SK-N-SH (cell line): ENCODE measurements at regions not wholly inside any gene's neighbourhood (a gene's known extent, or its start where the extent isn't known, plus 50 kb on each side); places are given as distances from the start of the nearest gene placed in this dataset.

Experiments used
- CTCF ChIA-PET: fragments of 300-600, 350-600 bp; formaldehyde crosslinking; extraction: SDS; loops from one replicate; lab custom pipeline; 2021; lab: Yijun Ruan, JAX
- POLR2A ChIA-PET: fragments of 350-600 bp; sonication (Branson Sonifier 250); formaldehyde crosslinking; extraction: SDS; loops from one replicate; lab custom pipeline; 2020; ENCODE audit warnings: antibody characterized with exemption, inconsistent platforms; lab: Yijun Ruan, JAX
- DNase-seq: peaks from one replicate; pipeline ENCODE4 v3.0.0; 2012
- H2AFZ ChIP-seq: fragments of 200-600 bp; sonication (generic); 2 replicates; pipeline ENCODE4 v1.8.1; 2016; ENCODE audit warnings: antibody characterized with exemption, mild to moderate bottlenecking, low read depth
- H3F3A ChIP-seq: fragments of 200-600 bp; sonication (generic); replicated peaks from 2 replicates; pipeline ENCODE3; 2016; ENCODE audit warnings: antibody characterized with exemption, mild to moderate bottlenecking; ENCODE audit not compliant: insufficient read depth
- H3K27ac ChIP-seq, 2 experiments: fragments of 200-500 bp in 1 of 2; fragments of 200-600 bp in 1 of 2; sonication (Bioruptor generic) in 1 of 2; sonication (generic), shearing (Covaris generic) in 1 of 2; 2 replicates each; pipeline versions ENCODE4 v1.5.1 to v1.6.1; 2014 to 2016; ENCODE audit warnings: low read depth in 2 of 2, inconsistent platforms in 1 of 2, low read length in 1 of 2, mild to moderate bottlenecking in 1 of 2, mixed read lengths in 1 of 2
- H3K27me3 ChIP-seq: fragments of 200-600 bp; sonication (generic), shearing (Covaris generic); 2 replicates; pipeline ENCODE4 v1.6.1; 2016; ENCODE audit warnings: mixed run types; ENCODE audit not compliant: insufficient read depth
- H3K36me3 ChIP-seq, 2 experiments: fragments of 200-500 bp in 1 of 2; fragments of 200-600 bp in 1 of 2; sonication (Bioruptor generic) in 1 of 2; sonication (generic) in 1 of 2; replicated peaks in 1 of 2; 2 replicates each; pipeline versions ENCODE3 to v1.5.1; 2014 to 2016; ENCODE audit warnings: low read length in 1 of 2, mild to moderate bottlenecking in 1 of 2; ENCODE audit not compliant: insufficient read depth in 2 of 2, control insufficient read depth in 1 of 2
- H3K4me1 ChIP-seq, 2 experiments: fragments of 200-500 bp in 1 of 2; fragments of 200-600 bp in 1 of 2; sonication (Bioruptor generic) in 1 of 2; sonication (generic), shearing (Covaris generic) in 1 of 2; 2 replicates each; pipeline versions ENCODE4 v1.5.1 to v1.6.1; 2014 to 2016; ENCODE audit warnings: low read depth in 1 of 2, low read length in 1 of 2, mixed run types in 1 of 2; ENCODE audit not compliant: insufficient read depth in 2 of 2, control insufficient read depth in 1 of 2
- H3K4me2 ChIP-seq: fragments of 200-600 bp; sonication (generic), shearing (Covaris generic); 2 replicates; pipeline ENCODE4 v1.6.1; 2017; ENCODE audit warnings: mixed run types
- H3K4me3 ChIP-seq, 2 experiments: fragments of 200-500 bp in 1 of 2; fragments of 200-600 bp in 1 of 2; sonication (Bioruptor generic) in 1 of 2; sonication (generic), shearing (Covaris generic) in 1 of 2; 2 replicates each; pipeline versions ENCODE4 v1.5.1 to v1.8.1; 2014 to 2016; ENCODE audit warnings: low read depth in 2 of 2, inconsistent platforms in 1 of 2, low read length in 1 of 2, mild to moderate bottlenecking in 1 of 2, mixed read lengths in 1 of 2, moderate library complexity in 1 of 2
- H3K79me2 ChIP-seq: fragments of 200-600 bp; sonication (generic); 2 replicates; pipeline ENCODE4 v1.8.1; 2017; ENCODE audit warnings: mild to moderate bottlenecking; ENCODE audit not compliant: insufficient read depth
- H3K9ac ChIP-seq: fragments of 200-600 bp; sonication (generic); 2 replicates; pipeline ENCODE4 v1.6.1; 2017; ENCODE audit warnings: mixed run types
- H3K9me2 ChIP-seq: fragments of 200-600 bp; sonication (generic); 2 replicates; pipeline ENCODE4 v1.6.1; 2017; ENCODE audit warnings: mixed run types
- H3K9me3 ChIP-seq: fragments of 200-600 bp; sonication (generic); 2 replicates; pipeline ENCODE4 v1.6.1; 2017; ENCODE audit warnings: mixed run types, mild to moderate bottlenecking, moderate library complexity
- H4K20me1 ChIP-seq: fragments of 200-600 bp; sonication (generic); 2 replicates; pipeline ENCODE4 v1.6.1; 2017; ENCODE audit warnings: mild to moderate bottlenecking, mixed run types; ENCODE audit not compliant: insufficient read depth
- ELF1 ChIP-seq: IDR thresholded peaks from 2 replicates; pipeline ENCODE4 v1.4.0; 2012
- FOSL2 ChIP-seq: IDR thresholded peaks from 2 replicates; pipeline ENCODE4 v1.4.0; 2012; ENCODE audit warnings: low read depth, mild to moderate bottlenecking, moderate library complexity, borderline replicate concordance
- FOXJ3 ChIP-seq: sonication (generic); formaldehyde crosslinking; IDR thresholded peaks from 2 replicates; pipeline ENCODE4 v1.5.1; 2020; ENCODE audit warnings: mild to moderate bottlenecking, missing genetic modification reagents
- GATA2 ChIP-seq: sonication (generic); formaldehyde crosslinking; IDR thresholded peaks from 2 replicates; pipeline ENCODE4 v1.5.0; 2020; ENCODE audit warnings: mild to moderate bottlenecking, missing genetic modification reagents
- JUND ChIP-seq: IDR thresholded peaks from 2 replicates; pipeline ENCODE4 v1.4.0; 2012
- MEF2A ChIP-seq: IDR thresholded peaks from 2 replicates; pipeline ENCODE4 v1.4.0; 2012; ENCODE audit warnings: low read depth, borderline replicate concordance
- MXI1 ChIP-seq: IDR thresholded peaks from 2 replicates; pipeline ENCODE4 v1.6.1; 2012; ENCODE audit warnings: mild to moderate bottlenecking, low read depth, low read length, improper control_type of control experiment
- NFIC ChIP-seq: IDR thresholded peaks from 2 replicates; pipeline ENCODE4 v1.4.0; 2012; ENCODE audit warnings: borderline replicate concordance
- NRF1 ChIP-seq: IDR thresholded peaks from 2 replicates; pipeline ENCODE4 v1.6.1; 2012; ENCODE audit warnings: low read depth, mild to moderate bottlenecking, low read length
- RCOR1 ChIP-seq: fragments of 150-350 bp; IDR thresholded peaks from 2 replicates; pipeline ENCODE4 v1.6.1; 2017; ENCODE audit warnings: antibody characterized with exemption, low read length
- RFX5 ChIP-seq: IDR thresholded peaks from 2 replicates; pipeline ENCODE4 v1.6.1; 2012; ENCODE audit warnings: mild to moderate bottlenecking, improper control_type of control experiment, low read length
- RXRA ChIP-seq: IDR thresholded peaks from 2 replicates; pipeline ENCODE4 v1.4.0; 2012; ENCODE audit warnings: low read depth, mild to moderate bottlenecking, borderline replicate concordance
- SIN3A ChIP-seq: IDR thresholded peaks from 2 replicates; pipeline ENCODE4 v1.6.1; 2012; ENCODE audit warnings: low read depth, mild to moderate bottlenecking, low read length, moderate library complexity, borderline replicate concordance
- SMC3 ChIP-seq: IDR thresholded peaks from 2 replicates; pipeline ENCODE4 v1.6.1; 2012; ENCODE audit warnings: low read depth, low read length, improper control_type of control experiment
- TAF1 ChIP-seq: IDR thresholded peaks from 2 replicates; pipeline ENCODE4 v1.6.1; 2012; ENCODE audit warnings: low read depth, mild to moderate bottlenecking, low read length, moderate library complexity, borderline replicate concordance
- TCF12 ChIP-seq: IDR thresholded peaks from 2 replicates; pipeline ENCODE4 v1.4.0; 2012
- YY1 ChIP-seq: IDR thresholded peaks from 2 replicates; pipeline ENCODE4 v1.4.0; 2012; ENCODE audit warnings: low read depth, mild to moderate bottlenecking
- WGBS: methylation state at CpG from one replicate; pipeline ENCODE4 v1.1.6; 2017; ENCODE audit warnings: low lambda C conversion rate; 5-methylcytosine and 5-hydroxymethylcytosine counted together
- TF ChIP-seq, protein P1 (sequence below): IDR thresholded peaks from 2 replicates; pipeline ENCODE4 v1.4.0; 2012; ENCODE audit warnings: low read depth, borderline replicate concordance
- TF ChIP-seq, protein P2 (sequence below): IDR thresholded peaks from 2 replicates; pipeline ENCODE4 v1.6.1; 2012; ENCODE audit warnings: mild to moderate bottlenecking, low read depth, low read length, moderate library complexity
- TF ChIP-seq, protein P3 (sequence below): fragments of 200-600 bp; sonication (generic); IDR thresholded peaks from 2 replicates; pipeline ENCODE4 v1.6.1; 2017; ENCODE audit warnings: antibody characterized with exemption, mild to moderate bottlenecking, moderate library complexity
- TF ChIP-seq, protein P4 (sequence below): IDR thresholded peaks from 2 replicates; pipeline ENCODE4 v1.4.0; 2012; ENCODE audit warnings: low read depth, borderline replicate concordance
- TF ChIP-seq, protein P5 (sequence below): fragments of 150-350 bp; IDR thresholded peaks from 2 replicates; pipeline ENCODE4 v1.6.1; 2017; ENCODE audit warnings: antibody characterized with exemption, low read length, low read depth, borderline replicate concordance

DNA sequence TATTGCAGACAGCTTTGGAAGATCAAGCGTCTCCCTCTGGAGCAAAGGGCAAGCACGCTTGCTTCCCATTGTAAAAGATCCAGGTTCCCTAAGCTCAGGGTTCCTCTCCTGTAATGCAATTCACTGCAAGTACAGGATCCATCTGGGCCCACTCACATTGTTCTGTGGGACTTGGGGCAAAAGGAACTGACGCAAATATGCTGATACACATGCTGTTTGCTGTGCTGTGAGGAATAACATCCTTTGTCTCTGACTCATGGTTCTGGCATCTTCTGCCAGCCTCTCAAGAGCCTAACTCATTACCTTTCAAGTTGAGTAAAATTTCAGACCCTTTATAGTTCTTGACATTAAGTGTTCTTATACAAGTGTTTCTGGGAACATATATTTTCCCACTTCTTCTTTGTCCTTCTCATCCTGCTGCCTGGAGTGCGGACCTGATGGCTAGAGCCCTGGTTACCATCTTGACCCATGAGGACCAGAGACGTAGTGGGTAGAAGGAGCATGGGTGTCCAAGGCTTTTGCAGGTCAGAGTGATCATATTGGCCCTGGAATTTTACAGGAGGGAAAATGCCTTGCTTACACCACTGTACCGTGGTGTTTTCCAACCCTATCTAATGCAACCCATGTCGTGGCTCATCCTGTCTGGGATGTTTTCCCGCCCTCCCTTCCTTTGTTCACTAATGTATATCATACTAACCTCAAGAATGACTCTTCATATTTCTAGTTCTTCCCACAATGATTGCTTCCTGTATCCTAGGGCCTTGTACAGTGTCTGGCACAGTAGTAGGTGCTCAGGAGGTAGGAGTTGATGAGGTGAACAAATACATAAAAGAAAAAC, 145.7 kb upstream of the GLI2 start:
- Histone ChIP-seq H3K9me3 (no peaks in the 10 kb centered on the region), H3K4me1 (peaks cover 0 to 8% of the 10 kb centered on the region in 2 experiments; a peak in 1 of 4 replicates), H4K20me1 (no peaks in the 10 kb centered on the region), H3K36me3 (no peaks in the 10 kb centered on the region), H2AFZ (peak overlapping the region; percentile 19; the same call in 1 of the 2 replicates), H3K79me2 (no peaks in the 10 kb centered on the region), H3F3A (peaks cover 7% of the 10 kb centered on the region), H3K9me2 (no peaks in the 10 kb centered on the region), H3K4me3 (no peak overlapping the region), H3K27ac (peak overlapping the region in 1 of 2 experiments; percentile 50; a peak in 2 of 4 replicates), H3K9ac (no peak overlapping the region; the same call in 1 of the 2 replicates), H3K4me2 (0 out of 2 replicates have a peak overlapping the region, but pooled peaks have one; percentile 21), H3K27me3 (no peaks in the 10 kb centered on the region)
- CTCF ChIA-PET: interaction anchor here (1.7 kb wide), 1 partner anchor 17 kb away, joined by 3 read pairs; no protein-coding TSS in a partner anchor
- no peak for DNase-seq
- 75% methylated on average over 8 of the region's 8 CpGs for WGBS
- POLR2A ChIA-PET: no interaction called here
- TF ChIP-seq JUND (peak; percentile 67), MXI1 (no peak), MEF2A (no peak), RFX5 (no peak), NFIC (no peak), NRF1 (no peak), TAF1 (no peak), TCF12 (0 out of 2 replicates have a peak, but pooled peaks have one; percentile 17), ELF1 (no peak), FOXJ3 (CRISPR knock-in tag) (no peak), RXRA (no peak), SIN3A (no peak), RCOR1 (no peak), YY1 (no peak), GATA2 (no peak), FOSL2 (peak; percentile 69; the same call in 1 of the 2 replicates), SMC3 (no peak)
- TF ChIP-seq, protein P1, sequence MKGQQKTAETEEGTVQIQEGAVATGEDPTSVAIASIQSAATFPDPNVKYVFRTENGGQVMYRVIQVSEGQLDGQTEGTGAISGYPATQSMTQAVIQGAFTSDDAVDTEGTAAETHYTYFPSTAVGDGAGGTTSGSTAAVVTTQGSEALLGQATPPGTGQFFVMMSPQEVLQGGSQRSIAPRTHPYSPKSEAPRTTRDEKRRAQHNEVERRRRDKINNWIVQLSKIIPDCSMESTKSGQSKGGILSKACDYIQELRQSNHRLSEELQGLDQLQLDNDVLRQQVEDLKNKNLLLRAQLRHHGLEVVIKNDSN: no peak
- TF ChIP-seq, protein P2, sequence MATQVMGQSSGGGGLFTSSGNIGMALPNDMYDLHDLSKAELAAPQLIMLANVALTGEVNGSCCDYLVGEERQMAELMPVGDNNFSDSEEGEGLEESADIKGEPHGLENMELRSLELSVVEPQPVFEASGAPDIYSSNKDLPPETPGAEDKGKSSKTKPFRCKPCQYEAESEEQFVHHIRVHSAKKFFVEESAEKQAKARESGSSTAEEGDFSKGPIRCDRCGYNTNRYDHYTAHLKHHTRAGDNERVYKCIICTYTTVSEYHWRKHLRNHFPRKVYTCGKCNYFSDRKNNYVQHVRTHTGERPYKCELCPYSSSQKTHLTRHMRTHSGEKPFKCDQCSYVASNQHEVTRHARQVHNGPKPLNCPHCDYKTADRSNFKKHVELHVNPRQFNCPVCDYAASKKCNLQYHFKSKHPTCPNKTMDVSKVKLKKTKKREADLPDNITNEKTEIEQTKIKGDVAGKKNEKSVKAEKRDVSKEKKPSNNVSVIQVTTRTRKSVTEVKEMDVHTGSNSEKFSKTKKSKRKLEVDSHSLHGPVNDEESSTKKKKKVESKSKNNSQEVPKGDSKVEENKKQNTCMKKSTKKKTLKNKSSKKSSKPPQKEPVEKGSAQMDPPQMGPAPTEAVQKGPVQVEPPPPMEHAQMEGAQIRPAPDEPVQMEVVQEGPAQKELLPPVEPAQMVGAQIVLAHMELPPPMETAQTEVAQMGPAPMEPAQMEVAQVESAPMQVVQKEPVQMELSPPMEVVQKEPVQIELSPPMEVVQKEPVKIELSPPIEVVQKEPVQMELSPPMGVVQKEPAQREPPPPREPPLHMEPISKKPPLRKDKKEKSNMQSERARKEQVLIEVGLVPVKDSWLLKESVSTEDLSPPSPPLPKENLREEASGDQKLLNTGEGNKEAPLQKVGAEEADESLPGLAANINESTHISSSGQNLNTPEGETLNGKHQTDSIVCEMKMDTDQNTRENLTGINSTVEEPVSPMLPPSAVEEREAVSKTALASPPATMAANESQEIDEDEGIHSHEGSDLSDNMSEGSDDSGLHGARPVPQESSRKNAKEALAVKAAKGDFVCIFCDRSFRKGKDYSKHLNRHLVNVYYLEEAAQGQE: no peak
- TF ChIP-seq, protein P3, sequence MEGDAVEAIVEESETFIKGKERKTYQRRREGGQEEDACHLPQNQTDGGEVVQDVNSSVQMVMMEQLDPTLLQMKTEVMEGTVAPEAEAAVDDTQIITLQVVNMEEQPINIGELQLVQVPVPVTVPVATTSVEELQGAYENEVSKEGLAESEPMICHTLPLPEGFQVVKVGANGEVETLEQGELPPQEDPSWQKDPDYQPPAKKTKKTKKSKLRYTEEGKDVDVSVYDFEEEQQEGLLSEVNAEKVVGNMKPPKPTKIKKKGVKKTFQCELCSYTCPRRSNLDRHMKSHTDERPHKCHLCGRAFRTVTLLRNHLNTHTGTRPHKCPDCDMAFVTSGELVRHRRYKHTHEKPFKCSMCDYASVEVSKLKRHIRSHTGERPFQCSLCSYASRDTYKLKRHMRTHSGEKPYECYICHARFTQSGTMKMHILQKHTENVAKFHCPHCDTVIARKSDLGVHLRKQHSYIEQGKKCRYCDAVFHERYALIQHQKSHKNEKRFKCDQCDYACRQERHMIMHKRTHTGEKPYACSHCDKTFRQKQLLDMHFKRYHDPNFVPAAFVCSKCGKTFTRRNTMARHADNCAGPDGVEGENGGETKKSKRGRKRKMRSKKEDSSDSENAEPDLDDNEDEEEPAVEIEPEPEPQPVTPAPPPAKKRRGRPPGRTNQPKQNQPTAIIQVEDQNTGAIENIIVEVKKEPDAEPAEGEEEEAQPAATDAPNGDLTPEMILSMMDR: no peak
- TF ChIP-seq, protein P4, sequence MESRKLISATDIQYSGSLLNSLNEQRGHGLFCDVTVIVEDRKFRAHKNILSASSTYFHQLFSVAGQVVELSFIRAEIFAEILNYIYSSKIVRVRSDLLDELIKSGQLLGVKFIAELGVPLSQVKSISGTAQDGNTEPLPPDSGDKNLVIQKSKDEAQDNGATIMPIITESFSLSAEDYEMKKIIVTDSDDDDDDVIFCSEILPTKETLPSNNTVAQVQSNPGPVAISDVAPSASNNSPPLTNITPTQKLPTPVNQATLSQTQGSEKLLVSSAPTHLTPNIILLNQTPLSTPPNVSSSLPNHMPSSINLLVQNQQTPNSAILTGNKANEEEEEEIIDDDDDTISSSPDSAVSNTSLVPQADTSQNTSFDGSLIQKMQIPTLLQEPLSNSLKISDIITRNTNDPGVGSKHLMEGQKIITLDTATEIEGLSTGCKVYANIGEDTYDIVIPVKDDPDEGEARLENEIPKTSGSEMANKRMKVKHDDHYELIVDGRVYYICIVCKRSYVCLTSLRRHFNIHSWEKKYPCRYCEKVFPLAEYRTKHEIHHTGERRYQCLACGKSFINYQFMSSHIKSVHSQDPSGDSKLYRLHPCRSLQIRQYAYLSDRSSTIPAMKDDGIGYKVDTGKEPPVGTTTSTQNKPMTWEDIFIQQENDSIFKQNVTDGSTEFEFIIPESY: no peak
- TF ChIP-seq, protein P5, sequence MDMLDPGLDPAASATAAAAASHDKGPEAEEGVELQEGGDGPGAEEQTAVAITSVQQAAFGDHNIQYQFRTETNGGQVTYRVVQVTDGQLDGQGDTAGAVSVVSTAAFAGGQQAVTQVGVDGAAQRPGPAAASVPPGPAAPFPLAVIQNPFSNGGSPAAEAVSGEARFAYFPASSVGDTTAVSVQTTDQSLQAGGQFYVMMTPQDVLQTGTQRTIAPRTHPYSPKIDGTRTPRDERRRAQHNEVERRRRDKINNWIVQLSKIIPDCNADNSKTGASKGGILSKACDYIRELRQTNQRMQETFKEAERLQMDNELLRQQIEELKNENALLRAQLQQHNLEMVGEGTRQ: no peak
